GM12878 (cell line): ENCODE measurements at regions not wholly inside any gene's neighbourhood (a gene's known extent, or its start where the extent isn't known, plus 50 kb on each side); places are given as distances from the start of the nearest gene placed in this dataset.

Source experiments
- ATAC-seq: fragments of 200-7000 bp; cut with Tn5 transposase; 3 replicates; pipeline ENCODE4 v1.9.1; 2020; ENCODE audit warnings: mild to moderate bottlenecking, moderate library complexity
- BruUV-seq: library from RNA; stranded (reverse); fragments of 400-500 nt; replicated peaks from 2 replicates; lab custom pipeline; 2021; lab: Mats Ljungman, UMichigan
- CTCF ChIA-PET: fragments of 300-600 bp; sonication (Branson Sonifier 250); formaldehyde crosslinking; extraction: SDS; loops from one replicate; lab custom pipeline; 2021; ENCODE audit warnings: inconsistent platforms; lab: Yijun Ruan, JAX
- POLR2A ChIA-PET: fragments of 350-600 bp; formaldehyde crosslinking; extraction: SDS; loops from one replicate; lab custom pipeline; 2021; ENCODE audit warnings: inconsistent platforms; lab: Charles Lee
- RAD21 ChIA-PET: fragments of 300-600 bp; sonication (Branson Sonifier 250); formaldehyde crosslinking; loops from one replicate; lab custom pipeline; 2023; ENCODE audit warnings: antibody characterized with exemption; ENCODE audit not compliant: unreplicated experiment; lab: Charles Lee
- SMC1A ChIA-PET: fragments of 300-600 bp; sonication (Branson Sonifier 250); formaldehyde crosslinking; loops from one replicate; lab custom pipeline; 2023; ENCODE audit not compliant: unreplicated experiment, uncharacterized antibody; lab: Charles Lee
- DNase-seq: peaks from one replicate; pipeline ENCODE4 v3.0.0-alpha.2; 2011; ENCODE audit warnings: low read depth, low spot score
- FAIRE-seq: peaks from 3 replicates; lab custom pipeline; 2011; peaks lifted over from hg19 to GRCh38; lab: Jason Lieb, UNC
- H2AFZ ChIP-seq: 2 replicates; pipeline ENCODE4 v1.6.0; 2011; ENCODE audit warnings: low read depth, low read length, control low read depth; ENCODE audit not compliant: control insufficient read depth
- H3K27ac ChIP-seq: 2 replicates; pipeline ENCODE4 v1.5.1; 2011; ENCODE audit warnings: control low read depth; ENCODE audit not compliant: control insufficient read depth, insufficient read depth
- H3K27me3 ChIP-seq, 2 experiments: replicated peaks in 1 of 2; 2 replicates each; pipeline versions ENCODE4 v1.6.0 to v1.6.1; 2011; ENCODE audit warnings: low read length in 1 of 2; ENCODE audit not compliant: control insufficient read depth in 2 of 2, insufficient read depth in 2 of 2
- H3K36me3 ChIP-seq, 2 experiments: 2 replicates each; pipeline ENCODE4 v1.5.1; 2011; ENCODE audit warnings: low read length in 1 of 2; ENCODE audit not compliant: control insufficient read depth in 2 of 2, insufficient read depth in 2 of 2
- H3K4me1 ChIP-seq: 2 replicates; pipeline ENCODE4 v1.6.1; 2011; ENCODE audit warnings: mild to moderate bottlenecking, low read length, moderate library complexity, mixed read lengths; ENCODE audit not compliant: control insufficient read depth, insufficient read depth
- H3K4me2 ChIP-seq: 2 replicates; pipeline ENCODE4 v1.6.0; 2011; ENCODE audit warnings: control low read depth; ENCODE audit not compliant: control insufficient read depth, insufficient read depth
- H3K4me3 ChIP-seq: fragments of 200-600 bp; sonication (generic); 2 replicates; pipeline ENCODE4 v1.5.1; 2016
- H3K79me2 ChIP-seq: 2 replicates; pipeline ENCODE4 v1.6.0; 2011; ENCODE audit warnings: low read length; ENCODE audit not compliant: control insufficient read depth, insufficient read depth
- H3K9ac ChIP-seq: 2 replicates; pipeline ENCODE4 v1.8.0; 2011; ENCODE audit warnings: low read length, control low read depth, mixed read lengths; ENCODE audit not compliant: control insufficient read depth, insufficient read depth
- H3K9me3 ChIP-seq: replicated peaks from 3 replicates; pipeline ENCODE4 v1.5.1; 2011; ENCODE audit warnings: mild to moderate bottlenecking, low read length; ENCODE audit not compliant: control insufficient read depth, insufficient read depth
- H4K20me1 ChIP-seq: 2 replicates; pipeline ENCODE4 v1.6.0; 2011; ENCODE audit not compliant: control insufficient read depth, insufficient read depth
- CHD1 ChIP-seq: IDR thresholded peaks from 2 replicates; pipeline ENCODE4 v1.6.1; 2012; ENCODE audit warnings: low read depth, low read length, improper control_type of control experiment
- CHD2 ChIP-seq: IDR thresholded peaks from 2 replicates; pipeline ENCODE4 v1.6.1; 2011; ENCODE audit warnings: low read depth, low read length, improper control_type of control experiment, borderline replicate concordance
- GABPA ChIP-seq: IDR thresholded peaks from 2 replicates; pipeline ENCODE4 v1.6.1; 2014; ENCODE audit warnings: antibody characterized with exemption, low read depth, mild to moderate bottlenecking, inconsistent platforms
- JUND ChIP-seq: IDR thresholded peaks from 2 replicates; pipeline ENCODE4 v1.6.1; 2012; ENCODE audit warnings: low read depth, mild to moderate bottlenecking, low read length, improper control_type of control experiment, moderate library complexity
- MYC ChIP-seq: IDR thresholded peaks from 2 replicates; pipeline ENCODE4 v1.6.1; 2011; ENCODE audit warnings: mild to moderate bottlenecking, low read length, moderate library complexity, inconsistent platforms; ENCODE audit not compliant: insufficient read depth, insufficient replicate concordance, insufficient read length, severe bottlenecking
- NRF1 ChIP-seq: conservative IDR thresholded peaks from 2 replicates; pipeline ENCODE4 v1.6.1; 2011; ENCODE audit warnings: mild to moderate bottlenecking, low read depth, low read length, improper control_type of control experiment
- PAX8 ChIP-seq: fragments of 450-650 bp; IDR thresholded peaks from 2 replicates; pipeline ENCODE4 v1.6.1; 2017; ENCODE audit warnings: mild to moderate bottlenecking, moderate library complexity
- RELA ChIP-seq: fragments of 450-650 bp; IDR thresholded peaks from 2 replicates; pipeline ENCODE4 v1.8.0; 2014; ENCODE audit warnings: borderline replicate concordance; ENCODE audit not compliant: partially characterized antibody
- SMAD5 ChIP-seq: IDR thresholded peaks from 2 replicates; pipeline ENCODE4 v1.6.1; 2016; ENCODE audit warnings: antibody characterized with exemption, low read depth
- SREBF1 ChIP-seq: IDR thresholded peaks from 2 replicates; pipeline ENCODE4 v1.6.1; 2012; ENCODE audit warnings: mild to moderate bottlenecking, low read length
- STAT3 ChIP-seq: IDR thresholded peaks from 2 replicates; pipeline ENCODE4 v1.6.1; 2011; ENCODE audit warnings: low read depth, low read length, improper control_type of control experiment
- TAF1 ChIP-seq: IDR thresholded peaks from 2 replicates; pipeline ENCODE4 v1.6.1; 2011; ENCODE audit warnings: mild to moderate bottlenecking, low read depth, low read length, borderline replicate concordance
- WGBS: methylation state at CpG from one replicate; pipeline ENCODE4 v1.1.6; 2016; ENCODE audit warnings: low lambda C conversion rate; ENCODE audit not compliant: insufficient replicate concordance, insufficient coverage; ENCODE audit errors: missing lambda C conversion rate; 5-methylcytosine and 5-hydroxymethylcytosine counted together
- in situ Hi-C: fragments of 300-500 bp; cut with MboI; formaldehyde crosslinking; loops from 9 replicates; pipeline ENCODE4 v1.14.3; 2018; ENCODE audit warnings: mixed read lengths
- intact Hi-C: fragments of 100-400 bp; cut with micrococcal nuclease; formaldehyde crosslinking; loops from one replicate; pipeline ENCODE4 v1.14.2; 2022; ENCODE audit not compliant: unreplicated experiment
- TF ChIP-seq, protein P1 (sequence below): fragments of 450-650 bp; IDR thresholded peaks from 2 replicates; pipeline ENCODE4 v1.6.1; 2018; ENCODE audit warnings: borderline replicate concordance, mild to moderate bottlenecking; ENCODE audit not compliant: partially characterized antibody

DNA sequence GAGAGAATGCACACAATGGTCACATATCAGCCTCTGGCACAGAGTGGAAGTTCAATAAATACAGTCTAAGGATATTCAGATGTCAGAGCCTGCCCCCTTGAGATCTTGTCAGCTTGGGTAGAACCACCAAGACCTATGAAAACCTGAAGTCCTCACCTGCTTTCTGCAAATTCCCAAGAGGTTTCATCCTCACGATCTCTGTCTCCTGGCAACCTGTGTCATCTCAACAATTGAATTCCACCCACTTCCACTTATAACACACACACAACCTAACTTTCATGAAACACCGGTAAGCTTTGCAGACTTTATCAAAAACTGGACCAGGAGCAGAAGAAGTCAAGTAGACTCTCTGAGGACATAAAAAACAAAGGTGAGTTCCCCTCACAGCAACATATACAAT lies 151.6 kb upstream of the SLC30A5 start:
- Histone ChIP-seq H3K79me2 (no peaks in the 10 kb centered on the region), H3K9ac (no peak overlapping the region), H3K36me3 (no peaks in the 10 kb centered on the region), H3K27ac (no peak overlapping the region), H3K9me3 (no peaks in the 10 kb centered on the region)
- intact Hi-C loops = no loop called here
- SMC1A ChIA-PET = no interaction called here
- RAD21 ChIA-PET = no interaction called here
- BruUV-seq = no TSS peak
- POLR2A ChIA-PET = no interaction called here
- CTCF ChIA-PET = no interaction called here
- DNase-seq = no peak
- 56% methylated on average over 2 of the region's 2 CpGs for WGBS
- TF ChIP-seq SREBF1 = no peak
- TF ChIP-seq, all 136 proteins: peak for 0
- in situ Hi-C loops = no loop called here
- Histone ChIP-seq H3K27me3 (no peaks in the 10 kb centered on the region), H3K4me1 (no peaks in the 10 kb centered on the region), H3K4me3 (no peak overlapping the region), H4K20me1 (no peaks in the 10 kb centered on the region), H3K4me2 (no peak overlapping the region), H2AFZ (no peak overlapping the region)
- ATAC-seq (no peak), FAIRE-seq (no peak)

- Histone ChIP-seq H3K4me3 (no peak overlapping the region), H3K36me3 (no peaks in the 10 kb centered on the region), H3K9me3 (no peaks in the 10 kb centered on the region), H3K4me2 (no peak overlapping the region), H2AFZ (no peak overlapping the region), H3K9ac (no peak overlapping the region), H3K4me1 (no peaks in the 10 kb centered on the region), H4K20me1 (no peaks in the 10 kb centered on the region), H3K27me3 (no peaks in the 10 kb centered on the region; a peak in 2 of 4 replicates), H3K27ac (no peak overlapping the region), H3K79me2 (no peaks in the 10 kb centered on the region)
- intact Hi-C loops = no loop called here
- CTCF ChIA-PET = interaction anchor here (0.6 kb wide), 1 partner anchor 621 kb away, joined by 3 read pairs; no protein-coding TSS in a partner anchor
- DNase-seq (no peak), FAIRE-seq (no peak), ATAC-seq (no peak)
- TF ChIP-seq MYC (no peak), GABPA (no peak), PAX8 (no peak), CHD1 (no peak), JUND (no peak), SMAD5 (no peak), CHD2 (no peak), TAF1 (no peak), NRF1 (no peak), RELA (no peak), STAT3 (no peak)
- TF ChIP-seq, protein P1, sequence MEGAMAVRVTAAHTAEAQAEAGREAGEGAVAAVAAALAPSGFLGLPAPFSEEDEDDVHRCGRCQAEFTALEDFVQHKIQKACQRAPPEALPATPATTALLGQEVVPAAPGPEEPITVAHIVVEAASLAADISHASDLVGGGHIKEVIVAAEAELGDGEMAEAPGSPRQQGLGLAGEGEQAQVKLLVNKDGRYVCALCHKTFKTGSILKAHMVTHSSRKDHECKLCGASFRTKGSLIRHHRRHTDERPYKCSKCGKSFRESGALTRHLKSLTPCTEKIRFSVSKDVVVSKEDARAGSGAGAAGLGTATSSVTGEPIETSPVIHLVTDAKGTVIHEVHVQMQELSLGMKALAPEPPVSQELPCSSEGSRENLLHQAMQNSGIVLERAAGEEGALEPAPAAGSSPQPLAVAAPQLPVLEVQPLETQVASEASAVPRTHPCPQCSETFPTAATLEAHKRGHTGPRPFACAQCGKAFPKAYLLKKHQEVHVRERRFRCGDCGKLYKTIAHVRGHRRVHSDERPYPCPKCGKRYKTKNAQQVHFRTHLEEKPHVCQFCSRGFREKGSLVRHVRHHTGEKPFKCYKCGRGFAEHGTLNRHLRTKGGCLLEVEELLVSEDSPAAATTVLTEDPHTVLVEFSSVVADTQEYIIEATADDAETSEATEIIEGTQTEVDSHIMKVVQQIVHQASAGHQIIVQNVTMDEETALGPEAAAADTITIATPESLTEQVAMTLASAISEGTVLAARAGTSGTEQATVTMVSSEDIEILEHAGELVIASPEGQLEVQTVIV = no peak
- in situ Hi-C loops = no loop called here
- RAD21 ChIA-PET = no interaction called here
- POLR2A ChIA-PET = no interaction called here
- 99% methylated on average over 3 of the region's 3 CpGs for WGBS
- no TSS peak for BruUV-seq
- SMC1A ChIA-PET = no interaction called here
Measured at GRCh38 chr5:68946728-68947127, 147.1 kb upstream of the SLC30A5 start.
